Stomach (tissue), 8 donors: ENCODE measurements at regions not wholly inside any gene's neighbourhood (a gene's known extent, or its start where the extent isn't known, plus 50 kb on each side); places are given as distances from the start of the nearest gene placed in this dataset.

Source experiments
- DNase-seq, 2 donors: peaks; one replicate each; pipeline versions ENCODE4 v3.0.0 to v3.0.0-alpha.2; 2013 to 2019
- H3K27ac ChIP-seq, 5 donors: fragments of 200-600 bp in 4 of 5; sonication (generic) in 4 of 5; one replicate each; pipeline ENCODE4 v1.5.1; 2013 to 2019; ENCODE audit warnings: mild to moderate bottlenecking in 1 of 5, moderate library complexity in 1 of 5
- H3K27me3 ChIP-seq, 3 donors: fragments of 200-600 bp; sonication (generic); one replicate each; pipeline ENCODE4 v1.5.1; 2017 to 2019; ENCODE audit warnings: mixed run types in 1 of 3
- H3K36me3 ChIP-seq, 4 donors: fragments of 200-600 bp; sonication (generic); 1 replicate in 3 of 4; 2 replicates in 1 of 4; pipeline ENCODE4 v1.5.1; 2016 to 2019
- H3K4me1 ChIP-seq, 4 donors: fragments of 200-600 bp; sonication (generic); one replicate each; pipeline ENCODE4 v1.5.1; 2016 to 2019
- H3K4me3 ChIP-seq, 4 donors: fragments of 200-600 bp; sonication (generic) in 3 of 4; one replicate each; pipeline ENCODE4 v1.5.1; 2016 to 2019; ENCODE audit warnings: mild to moderate bottlenecking in 1 of 4
- H3K9me3 ChIP-seq, 4 donors: fragments of 200-600 bp; sonication (generic); one replicate each; pipeline ENCODE4 v1.5.1; 2016 to 2019
- CTCF ChIP-seq, 7 experiments: fragments of 450-650 bp in 4 of 7; fragments of 200-600 bp in 3 of 7; sonication (generic) in 3 of 7; IDR thresholded peaks; one replicate each; pipeline ENCODE4 v1.5.1; 2016 to 2019; ENCODE audit warnings: antibody characterized with exemption in 7 of 7, control low read depth in 2 of 7, mild to moderate bottlenecking in 1 of 7
- EP300 ChIP-seq: sonication (generic); formaldehyde crosslinking; IDR thresholded peaks from one replicate; pipeline ENCODE4 v1.6.1; 2017; ENCODE audit warnings: antibody characterized with exemption
- POLR2A ChIP-seq, 4 donors: fragments of 450-650 bp; IDR thresholded peaks; one replicate each; pipeline ENCODE4 v1.6.1; 2016; ENCODE audit warnings: antibody characterized with exemption in 4 of 4, control low read depth in 2 of 4, mild to moderate bottlenecking in 1 of 4, moderate library complexity in 1 of 4
- POLR2AphosphoS5 ChIP-seq, 3 donors: sonication (generic); formaldehyde crosslinking; IDR thresholded peaks; one replicate each; pipeline ENCODE4 v1.6.1; 2016; ENCODE audit warnings: antibody characterized with exemption in 3 of 3
- WGBS, 5 donors: extraction: QIAGEN DNeasy Blood & Tissue Kit in 3 of 5; methylation state at CpG; one replicate each; pipeline versions ENCODE4 v1.1.5 to v1.1.7; 2013 to 2018; 5-methylcytosine and 5-hydroxymethylcytosine counted together
- intact Hi-C: fragments of 100-400 bp; cut with DNase I; formaldehyde crosslinking; loops from one replicate; pipeline ENCODE4 v1.15.1; 2023; ENCODE audit warnings: low total_unique reads
- donor health status: healthy with polysubstance abuse.
- donor health status: Bipolar disorder and iron deficiency.
- donor health status: healthy.

- 93 to 98% (median 95%) methylated on average over 2 of the region's 2 CpGs for WGBS, 5 donors
- no peak for DNase-seq
- Histone ChIP-seq H3K27me3 (no peaks in the 10 kb centered on the region), H3K27ac (no peak overlapping the region), H3K4me3 (no peak overlapping the region), H3K4me1 (peaks cover 0 to 14% (median 7%) of the 10 kb centered on the region in 4 donors), H3K36me3 (no peaks in the 10 kb centered on the region), H3K9me3 (no peaks in the 10 kb centered on the region)
- TF ChIP-seq POLR2A (IDR thresholded peaks at IDR 0.05): no peak
- no peak for TF ChIP-seq EP300
- TF ChIP-seq POLR2AphosphoS5 (IDR thresholded peaks at IDR 0.05): no peak
- no peak for TF ChIP-seq CTCF (IDR thresholded peaks at IDR 0.05)
- intact Hi-C loops: no loop called here
Observed at GRCh38 chr2:64781711-64782390, 128.1 kb upstream of the SERTAD2 start.

- Histone ChIP-seq H3K27me3 (no peaks in the 10 kb centered on the region), H3K36me3 (no peaks in the 10 kb centered on the region), H3K4me3 (no peak overlapping the region), H3K27ac (peak overlapping the region in 1 of 5 donors; percentile 8), H3K4me1 (peaks cover 0 to 11% (median 5%) of the 10 kb centered on the region in 4 donors), H3K9me3 (no peaks in the 10 kb centered on the region)
- intact Hi-C loops: no loop called here
- peak; percentile 65 to 85 for DNase-seq
- 56 to 82% (median 66%) methylated on average over 10 to 14 of the region's 14 CpGs for whole genome bisulfite sequencing, 5 donors
- no peak for TF ChIP-seq POLR2AphosphoS5 (IDR thresholded peaks at IDR 0.05)
Observed at GRCh38 chr2:64784168-64785061, 130.7 kb upstream of the SERTAD2 start.

- Histone ChIP-seq H3K9me3 (no peaks in the 10 kb centered on the region), H3K4me1 (peaks cover 0 to 10% (median 6%) of the 10 kb centered on the region in 4 donors), H3K27me3 (no peaks in the 10 kb centered on the region), H3K4me3 (no peak overlapping the region), H3K27ac (no peak overlapping the region), H3K36me3 (no peaks in the 10 kb centered on the region)
- no peak for TF ChIP-seq EP300
- TF ChIP-seq POLR2A (IDR thresholded peaks at IDR 0.05): no peak
- no peak for DNase-seq
- WGBS, 5 donors: 83 to 97% (median 96%) methylated on average over 3 of the region's 3 CpGs
- intact Hi-C loops: no loop called here
Observed at GRCh38 chr2:64785245-64785644, 131.5 kb upstream of the SERTAD2 start.

DNA sequence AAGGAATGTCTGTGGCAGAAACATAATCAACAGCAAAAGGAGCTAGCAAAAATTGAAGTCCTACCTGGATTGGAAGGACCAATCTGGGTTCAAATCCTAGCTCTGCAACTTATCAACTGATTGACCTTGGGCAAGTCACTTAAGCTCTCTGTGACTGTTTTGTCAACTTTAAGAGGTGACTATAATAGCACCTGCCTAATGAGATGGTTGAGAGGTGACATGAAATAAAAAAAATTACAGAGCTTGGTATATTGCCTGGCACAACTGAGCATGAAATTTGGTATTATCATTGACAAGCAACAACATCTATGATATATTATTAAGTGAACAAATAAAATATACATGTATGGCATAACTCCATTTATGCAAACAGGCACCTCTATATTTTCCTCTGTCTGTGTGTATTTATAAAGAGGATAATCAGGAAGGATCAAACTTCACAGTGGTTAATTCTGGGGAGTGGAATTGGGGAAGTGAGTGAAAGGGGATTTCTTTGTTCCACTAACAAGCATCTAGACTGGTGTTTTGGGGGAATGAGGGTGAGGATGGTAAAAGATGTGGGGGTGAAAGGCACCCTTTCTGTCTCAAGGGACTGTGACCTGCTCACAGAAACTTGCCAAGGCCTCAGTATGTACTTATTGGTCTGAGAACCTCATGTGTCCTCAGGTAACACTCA, 132.8 kb upstream of the SERTAD2 start:
- H3K27ac ChIP-seq: no peak overlapping the region
- H3K9me3 ChIP-seq: no peaks in the 10 kb centered on the region
- no peak for DNase-seq
- intact Hi-C loops: no loop called here
- TF ChIP-seq CTCF (IDR thresholded peaks at IDR 0.05) (no peak), POLR2A (IDR thresholded peaks at IDR 0.05) (no peak), EP300 (no peak), POLR2AphosphoS5 (IDR thresholded peaks at IDR 0.05) (no peak)
- no peaks in the 10 kb centered on the region for H3K27me3 ChIP-seq
- no peaks in the 10 kb centered on the region for H3K36me3 ChIP-seq
- no peak overlapping the region for H3K4me3 ChIP-seq
- peaks cover 0 to 10% (median 9%) of the 10 kb centered on the region in 4 donors for H3K4me1 ChIP-seq

GRCh38 chr2:64787019-64787365, 133.3 kb upstream of the SERTAD2 start:
- no peaks in the 10 kb centered on the region for H3K9me3 ChIP-seq

More at GRCh38 chr2:64787019-64787365, 133.3 kb upstream of the SERTAD2 start:
- Histone ChIP-seq H3K27ac (no peak overlapping the region), H3K4me1 (peaks cover 0 to 10% (median 9%) of the 10 kb centered on the region in 4 donors), H3K36me3 (no peaks in the 10 kb centered on the region), H3K27me3 (no peaks in the 10 kb centered on the region), H3K4me3 (no peak overlapping the region)
- 89 to 94% (median 92%) methylated on average over 5 to 6 of the region's 6 CpGs for WGBS, 5 donors
- intact Hi-C loops: no loop called here
- no peak for DNase-seq
- TF ChIP-seq POLR2A (IDR thresholded peaks at IDR 0.05) (no peak), POLR2AphosphoS5 (IDR thresholded peaks at IDR 0.05) (no peak), EP300 (no peak), CTCF (IDR thresholded peaks at IDR 0.05) (no peak)
